ENCODE measurements at regions not wholly inside any gene's neighbourhood (a gene's known extent, or its start where the extent isn't known, plus 50 kb on each side); places are given as distances from the start of the nearest gene placed in this dataset.
"Not testable (repeated sequence)": the region's sequence is repeated elsewhere in the genome, so short reads cannot be mapped to it uniquely, and the experiment has no call there.

GRCh38 chr4:134915355-134915754, 713.8 kb upstream of the PABPC4L start:
- Histone ChIP-seq H3F3A (ENCODE audit: insufficient read depth, low read depth) (no peaks in the 10 kb centered on the region), H2AFZ (no peak overlapping the region), H3K9me2 (ENCODE audit: insufficient read depth) (no peaks in the 10 kb centered on the region), H3K27ac (no peak overlapping the region), H4K20me1 (ENCODE audit: insufficient read depth) (no peaks in the 10 kb centered on the region), H3K79me2 (ENCODE audit: low read depth) (no peaks in the 10 kb centered on the region), H3K36me3 (ENCODE audit: low read depth) (no peaks in the 10 kb centered on the region), H3K4me2 (no peak overlapping the region), H3K4me1 (replicated peaks; ENCODE audit: insufficient read depth) (no peaks in the 10 kb centered on the region), H3K27me3 (ENCODE audit: insufficient read depth, low read depth) (no peaks in the 10 kb centered on the region), H3K9me3 (ENCODE audit: insufficient read depth, low read depth) (no peaks in the 10 kb centered on the region), H3K4me3 (no peak overlapping the region)
- intact Hi-C loops (cut with micrococcal nuclease; ENCODE audit: unreplicated experiment) = no loop called here
- ChIA-PET CTCF (no interaction called here), POLR2A (ENCODE audit: unreplicated experiment) (no interaction called here)
- no peak for DNase-seq
- no peak for TF ChIP-seq CTCF (conservative IDR thresholded peaks at IDR 0.05)
- TF ChIP-seq EZH2 (IDR thresholded peaks at IDR 0.05; ENCODE audit: low read depth) = no peak
- BruUV-seq (replicated peaks) = no TSS peak

GRCh38 chr4:134914250-134914649, 712.7 kb upstream of the PABPC4L start:
- H3K79me2 ChIP-seq (ENCODE audit: low read depth); H3K9me3 ChIP-seq (ENCODE audit: insufficient read depth, low read depth); H3K4me2 ChIP-seq; H3K27me3 ChIP-seq (ENCODE audit: insufficient read depth, low read depth); CTCF ChIA-PET; H3K9me2 ChIP-seq (ENCODE audit: insufficient read depth); H3K4me3 ChIP-seq; H2AFZ ChIP-seq; H3K4me1 ChIP-seq (replicated peaks; ENCODE audit: insufficient read depth); H3K27ac ChIP-seq; POLR2A ChIA-PET (ENCODE audit: unreplicated experiment); DNase-seq; intact Hi-C loops (cut with micrococcal nuclease; ENCODE audit: unreplicated experiment); H3K36me3 ChIP-seq (ENCODE audit: low read depth); H3F3A ChIP-seq (ENCODE audit: insufficient read depth, low read depth); BruUV-seq (replicated peaks); H4K20me1 ChIP-seq (ENCODE audit: insufficient read depth): not testable (repeated sequence)

GRCh38 chr4:134911941-134912340, 710.4 kb upstream of the PABPC4L start:
- no peak for DNase-seq
- no peak overlapping the region for H3K27ac ChIP-seq
- TF ChIP-seq EZH2 (IDR thresholded peaks at IDR 0.05; ENCODE audit: low read depth) = no peak
- no peak for TF ChIP-seq CTCF (conservative IDR thresholded peaks at IDR 0.05)
- H3K9me2 ChIP-seq (ENCODE audit: insufficient read depth) = no peaks in the 10 kb centered on the region
- H3K27me3 ChIP-seq (ENCODE audit: insufficient read depth, low read depth) = no peaks in the 10 kb centered on the region
- no peak overlapping the region for H2AFZ ChIP-seq
- no peak overlapping the region for H3K4me2 ChIP-seq
- BruUV-seq (replicated peaks) = no TSS peak
- no peak overlapping the region for H3K4me3 ChIP-seq
- no peaks in the 10 kb centered on the region for H3K36me3 ChIP-seq (ENCODE audit: low read depth)
- ChIA-PET CTCF (no interaction called here), POLR2A (ENCODE audit: unreplicated experiment) (no interaction called here)
- no peaks in the 10 kb centered on the region for H3K9me3 ChIP-seq (ENCODE audit: insufficient read depth, low read depth)
- H3F3A ChIP-seq (ENCODE audit: insufficient read depth, low read depth) = no peaks in the 10 kb centered on the region
- intact Hi-C loops (cut with micrococcal nuclease; ENCODE audit: unreplicated experiment) = no loop called here
- H3K79me2 ChIP-seq (ENCODE audit: low read depth) = no peaks in the 10 kb centered on the region
- H4K20me1 ChIP-seq (ENCODE audit: insufficient read depth) = no peaks in the 10 kb centered on the region
- no peaks in the 10 kb centered on the region for H3K4me1 ChIP-seq (replicated peaks; ENCODE audit: insufficient read depth)

GRCh38 chr4:134906404-134907023, 704.9 kb upstream of the PABPC4L start:
- no TSS peak for BruUV-seq (replicated peaks)
- intact Hi-C loops (cut with micrococcal nuclease; ENCODE audit: unreplicated experiment) = loop anchor here (5.0 kb wide), 1 partner anchor 1759 kb away; the partner anchor contains the start of gene PCDH10
- peak; percentile 47; the same call in 1 of the 2 replicates for TF ChIP-seq CTCF (conservative IDR thresholded peaks at IDR 0.05)
- TF ChIP-seq EZH2 (IDR thresholded peaks at IDR 0.05; ENCODE audit: low read depth) = no peak
- DNase-seq = peak in 1 of 2 experiments; percentile 6
- Histone ChIP-seq H3K9me3 (ENCODE audit: insufficient read depth, low read depth) (no peaks in the 10 kb centered on the region), H3F3A (ENCODE audit: insufficient read depth, low read depth) (no peaks in the 10 kb centered on the region), H3K27me3 (ENCODE audit: insufficient read depth, low read depth) (no peaks in the 10 kb centered on the region), H3K4me2 (no peak overlapping the region), H3K79me2 (ENCODE audit: low read depth) (no peaks in the 10 kb centered on the region), H4K20me1 (ENCODE audit: insufficient read depth) (no peaks in the 10 kb centered on the region), H3K4me1 (replicated peaks; ENCODE audit: insufficient read depth) (no peaks in the 10 kb centered on the region), H2AFZ (no peak overlapping the region), H3K9me2 (ENCODE audit: insufficient read depth) (no peaks in the 10 kb centered on the region), H3K4me3 (no peak overlapping the region), H3K36me3 (ENCODE audit: low read depth) (no peaks in the 10 kb centered on the region), H3K27ac (no peak overlapping the region)
- ChIA-PET POLR2A (ENCODE audit: unreplicated experiment) (interaction anchor here (0.7 kb wide), 1 partner anchor 857 kb away, joined by 4 read pairs; no protein-coding TSS in a partner anchor), CTCF (no interaction called here)
